HG02623 (cell line): ENCODE measurements at regions not wholly inside any gene's neighbourhood (a gene's known extent, or its start where the extent isn't known, plus 50 kb on each side); places are given as distances from the start of the nearest gene placed in this dataset.
"Not testable (repeated sequence)": the region's sequence is repeated elsewhere in the genome, so short reads cannot be mapped to it uniquely, and the experiment has no call there.

Source experiments
- ATAC-seq: cut with Tn5 transposase; IDR thresholded peaks from one replicate; pipeline ENCODE4 v1.9.1; 2021; ENCODE audit warnings: moderate library complexity; ENCODE audit not compliant: unreplicated experiment

DNA sequence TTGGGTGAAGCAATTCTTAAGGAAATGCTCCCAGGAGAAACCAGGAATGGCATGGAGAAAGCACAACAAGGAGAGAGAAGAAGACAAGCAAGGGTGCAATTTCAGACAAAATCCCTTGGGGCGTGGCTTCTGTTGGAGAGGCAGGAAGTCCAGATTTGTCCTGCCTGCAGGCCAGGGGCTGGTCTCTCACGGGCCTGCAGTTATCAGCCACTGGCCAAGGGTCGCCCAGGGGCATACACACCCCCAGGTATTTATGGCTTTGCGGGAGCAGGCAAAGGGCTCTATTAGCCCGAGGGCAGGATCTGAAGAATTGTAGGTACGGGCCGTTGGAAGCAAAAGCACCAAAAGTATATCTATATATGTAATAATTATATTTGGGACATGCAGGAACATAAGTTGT is 87.7 kb downstream of the IYD start:
- ATAC-seq: no peak

DNA sequence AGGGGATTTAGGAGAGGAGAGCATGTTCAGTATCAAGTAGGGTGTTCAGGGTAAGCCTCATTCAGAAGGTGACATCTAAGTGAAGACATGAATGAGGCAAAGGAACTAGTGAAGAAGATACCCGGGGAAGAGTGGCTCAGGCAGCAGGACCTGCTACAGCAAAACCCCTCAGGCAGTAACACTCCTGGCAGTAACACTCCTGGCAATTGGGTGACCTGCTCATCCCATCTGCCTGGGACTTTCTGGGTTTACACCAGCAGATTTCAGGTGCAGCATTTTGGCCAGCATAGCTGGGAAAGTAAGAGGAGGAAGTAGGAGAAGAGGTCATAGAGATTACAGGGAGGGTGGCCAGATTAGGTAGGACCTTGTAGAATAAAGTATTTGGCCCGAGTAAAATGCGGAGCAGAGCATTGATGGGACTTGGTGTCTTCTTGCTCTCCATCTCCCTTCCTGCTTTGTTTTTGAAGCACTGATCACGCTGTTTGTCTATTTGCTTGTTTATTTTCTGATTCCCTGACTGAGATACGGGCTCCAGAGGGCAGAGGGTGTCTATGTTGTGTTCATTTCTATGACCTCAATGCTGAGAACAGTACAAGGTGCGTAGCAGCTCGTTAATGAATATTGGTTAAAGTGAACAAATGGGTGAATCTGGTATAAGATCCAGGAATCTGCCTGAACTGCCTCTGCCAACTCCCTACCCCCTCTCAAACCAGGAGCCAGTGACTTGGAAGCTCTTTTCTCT is 88.3 kb downstream of the IYD start:
- ATAC-seq: no peak

DNA sequence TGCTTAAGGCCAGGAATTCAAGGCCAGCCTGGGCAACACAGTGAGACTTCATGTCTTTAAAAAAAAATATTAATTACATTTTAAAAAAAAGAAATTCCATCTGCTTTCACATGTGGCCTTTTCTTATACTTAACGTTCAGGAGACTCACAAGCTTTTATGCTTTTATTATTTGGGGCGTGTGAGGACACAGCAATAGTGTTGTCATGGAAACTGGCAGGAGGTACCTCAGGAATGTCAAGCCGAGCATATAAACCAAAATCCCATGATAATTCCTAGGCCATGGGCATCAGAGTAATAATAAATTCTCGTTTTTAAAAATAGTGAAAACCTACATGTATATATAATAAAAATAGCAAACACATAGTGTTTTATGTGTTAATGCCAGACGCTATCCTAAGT is 89.8 kb downstream of the IYD start:
- ATAC-seq: no peak

DNA sequence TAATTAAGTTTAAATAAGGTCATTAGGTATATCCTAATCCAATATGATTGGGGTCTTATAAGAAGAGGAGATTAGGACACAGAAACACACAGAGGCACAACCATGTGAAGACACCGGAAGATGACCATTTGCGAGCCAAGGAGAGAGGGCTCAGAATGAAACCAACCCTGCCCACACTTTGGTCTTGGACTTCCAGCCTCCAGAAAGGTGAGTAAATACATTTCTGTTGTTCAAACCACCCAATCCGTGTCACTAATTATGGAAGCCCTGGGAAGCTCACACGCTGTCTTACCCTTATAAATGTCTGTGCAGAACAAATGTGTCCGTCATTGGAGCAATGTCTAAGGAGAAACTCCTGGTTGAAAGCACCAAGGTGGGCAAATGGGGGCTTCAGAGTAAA is 95.0 kb downstream of the IYD start:
- ATAC-seq: no peak

DNA sequence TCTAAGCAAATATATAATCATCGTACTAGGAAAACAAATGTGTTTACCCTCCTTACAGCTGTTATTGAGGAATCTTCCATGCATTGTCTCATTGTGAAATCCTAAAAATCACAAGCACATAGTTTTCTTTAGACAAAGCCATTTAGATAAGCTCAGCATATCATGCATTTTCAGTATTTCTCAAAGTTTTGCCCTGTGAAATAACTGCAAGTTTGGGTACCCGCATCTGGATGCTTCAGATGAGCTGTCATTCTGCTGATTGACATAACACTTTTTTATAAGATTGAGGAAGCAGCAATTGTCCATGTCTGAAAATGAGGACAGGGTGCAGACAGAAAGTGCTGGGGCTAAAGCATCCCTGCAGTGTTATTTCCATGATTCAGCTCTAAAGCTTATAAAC is 96.2 kb downstream of the IYD start:
- ATAC-seq: no peak

DNA sequence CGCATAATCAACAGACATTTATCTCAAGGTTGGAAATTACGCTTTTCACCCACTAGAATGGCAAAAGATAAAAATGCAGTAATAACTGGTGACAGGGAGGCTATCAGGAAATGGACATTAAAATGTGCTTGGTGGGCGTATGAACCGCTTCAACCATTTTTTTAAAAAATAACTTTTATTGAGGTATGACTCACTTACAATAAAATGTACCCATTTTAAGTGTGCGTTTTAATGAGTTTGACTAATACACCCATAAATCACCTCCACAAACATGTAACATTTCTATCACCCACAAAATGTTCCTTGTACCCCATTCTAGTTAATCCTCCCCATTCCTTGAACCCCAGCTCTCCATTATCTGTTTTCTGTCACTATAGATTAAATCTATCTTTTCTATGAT is 96.8 kb downstream of the IYD start:
- no peak for ATAC-seq

DNA sequence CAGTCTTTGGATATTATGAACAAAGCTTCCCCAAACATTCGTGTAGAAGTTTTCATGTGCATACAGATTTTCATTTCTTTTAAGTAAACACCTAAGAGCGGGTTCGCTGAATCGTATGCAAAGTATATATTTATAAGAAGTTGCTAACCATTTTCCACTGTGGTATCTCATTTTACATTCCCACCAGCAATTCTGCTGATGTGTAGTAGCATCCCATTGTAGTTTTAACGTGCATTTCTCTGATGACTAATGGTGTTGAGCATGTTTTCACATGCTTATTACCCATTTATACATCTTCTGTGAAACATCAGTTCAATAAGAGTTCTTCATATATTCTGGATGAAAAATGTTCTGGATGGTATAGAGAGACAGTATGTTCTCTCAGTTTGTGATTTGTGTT is 97.4 kb downstream of the IYD start:
- no peak for ATAC-seq

DNA sequence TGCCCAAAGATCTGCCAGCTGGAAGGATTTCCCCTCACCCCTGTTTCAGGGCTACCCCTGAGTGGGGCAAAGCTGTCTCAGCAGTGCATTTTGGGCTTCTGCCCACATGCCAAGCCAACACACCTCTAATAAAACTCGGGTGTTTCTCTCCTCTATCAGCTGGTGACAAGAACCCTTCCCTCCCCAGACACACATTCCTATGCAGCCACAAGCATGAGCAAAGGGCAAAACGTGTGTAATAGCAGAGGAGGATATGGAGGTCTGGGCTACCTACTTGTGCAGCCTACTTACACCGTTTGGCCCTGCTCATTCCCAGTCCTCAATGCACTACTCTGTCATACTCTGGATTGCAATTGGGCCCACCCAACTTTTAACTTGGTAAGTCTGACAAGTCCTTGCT is 101.3 kb downstream of the IYD start:
- no peak for ATAC-seq

DNA sequence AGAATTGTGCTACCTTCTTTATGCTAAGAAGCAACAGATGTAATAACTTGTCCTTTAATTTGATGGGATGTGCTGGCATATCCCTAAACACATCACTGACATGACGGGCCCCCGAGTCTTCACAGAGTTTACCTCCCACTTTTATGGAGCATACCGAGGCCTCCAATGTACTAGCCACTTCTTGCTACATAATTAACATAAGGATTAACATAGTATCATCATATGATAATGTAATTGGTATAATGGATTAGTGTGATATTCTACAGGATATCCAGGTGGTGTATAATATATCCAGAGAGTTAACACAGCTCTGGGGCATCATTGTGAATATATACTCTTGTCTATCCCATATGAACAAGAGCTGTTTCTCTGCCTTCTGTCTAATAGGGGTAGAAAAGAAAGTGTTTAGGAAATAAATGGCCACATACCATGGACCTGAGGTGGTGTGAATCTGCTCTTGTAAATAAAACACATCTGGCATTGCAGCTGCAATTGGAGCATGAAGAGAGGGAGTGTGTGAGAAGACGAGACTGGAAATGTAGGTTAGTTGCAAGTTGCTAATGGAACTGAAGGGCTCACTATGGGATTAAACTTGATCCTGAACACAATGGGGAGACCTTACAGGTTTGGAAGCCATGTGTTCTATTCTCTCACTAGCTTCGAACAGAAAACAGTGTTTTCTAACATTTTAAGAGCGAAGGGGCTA is 102.3 kb downstream of the IYD start:
- ATAC-seq: no peak

DNA sequence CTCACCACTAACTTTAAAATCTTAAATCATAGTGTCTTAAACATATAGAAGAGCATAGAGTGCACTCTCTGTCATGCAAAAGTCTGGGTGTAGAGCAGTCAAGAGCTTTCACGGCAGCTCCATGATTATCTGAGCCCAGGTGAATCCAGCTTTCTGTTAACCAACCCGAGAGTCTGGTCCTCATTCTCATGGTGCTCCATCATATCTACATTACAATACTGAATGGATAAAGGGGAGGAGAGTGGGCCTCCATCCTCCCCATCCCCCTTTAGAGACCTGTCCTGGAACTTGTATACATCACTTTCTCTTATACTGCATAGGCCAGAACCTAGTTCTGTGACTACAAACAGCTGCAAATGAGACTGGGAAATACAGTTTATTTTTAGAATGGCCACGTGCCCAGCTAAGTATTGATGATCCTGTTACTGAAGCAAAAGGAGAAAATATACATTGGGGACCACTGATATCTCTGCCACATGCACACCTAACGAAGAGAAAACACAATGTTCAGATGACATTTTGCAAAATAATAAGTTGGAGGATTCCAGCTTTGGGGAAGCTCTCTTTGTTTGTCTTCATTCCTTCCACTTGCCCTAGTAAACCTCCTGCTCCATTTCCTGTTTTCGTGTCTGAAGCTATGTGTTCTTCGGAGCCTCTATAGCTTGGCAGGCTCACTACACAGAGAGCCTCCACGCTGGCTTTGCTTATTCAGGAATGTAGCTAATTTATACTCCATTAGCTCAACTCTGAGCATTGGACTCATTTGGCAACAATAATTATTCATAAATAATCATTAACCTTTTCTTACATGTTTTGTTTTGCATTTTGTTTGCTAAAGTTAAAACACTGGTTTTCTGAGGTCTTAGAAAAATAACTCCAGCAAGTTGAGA is 110.1 kb downstream of the IYD start:
- no peak for ATAC-seq

DNA sequence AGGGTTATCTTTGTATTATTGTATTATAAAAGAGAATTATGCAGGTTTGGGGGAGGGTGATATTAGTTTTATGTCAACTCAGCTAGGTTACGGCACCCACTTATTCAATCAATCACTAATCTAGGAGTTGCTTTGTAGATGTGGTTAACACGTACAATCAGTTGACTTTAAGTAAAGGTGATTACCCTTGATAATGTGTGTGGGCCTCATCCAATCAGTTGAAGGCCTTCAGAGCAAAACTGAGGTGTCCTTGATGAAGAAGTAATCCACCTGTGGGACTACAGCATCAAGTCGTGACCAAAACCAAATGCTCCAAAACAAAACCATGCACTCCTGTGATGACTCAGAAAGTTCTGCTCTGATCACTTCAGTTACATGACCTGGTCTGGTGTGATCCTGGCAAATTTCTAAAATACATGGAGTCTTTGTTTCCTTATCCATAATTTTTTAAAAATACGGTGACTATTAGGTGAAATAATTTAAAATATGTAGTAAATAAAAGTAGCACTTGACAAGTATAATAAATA is 114.1 kb downstream of the IYD start:
- ATAC-seq: no peak

DNA sequence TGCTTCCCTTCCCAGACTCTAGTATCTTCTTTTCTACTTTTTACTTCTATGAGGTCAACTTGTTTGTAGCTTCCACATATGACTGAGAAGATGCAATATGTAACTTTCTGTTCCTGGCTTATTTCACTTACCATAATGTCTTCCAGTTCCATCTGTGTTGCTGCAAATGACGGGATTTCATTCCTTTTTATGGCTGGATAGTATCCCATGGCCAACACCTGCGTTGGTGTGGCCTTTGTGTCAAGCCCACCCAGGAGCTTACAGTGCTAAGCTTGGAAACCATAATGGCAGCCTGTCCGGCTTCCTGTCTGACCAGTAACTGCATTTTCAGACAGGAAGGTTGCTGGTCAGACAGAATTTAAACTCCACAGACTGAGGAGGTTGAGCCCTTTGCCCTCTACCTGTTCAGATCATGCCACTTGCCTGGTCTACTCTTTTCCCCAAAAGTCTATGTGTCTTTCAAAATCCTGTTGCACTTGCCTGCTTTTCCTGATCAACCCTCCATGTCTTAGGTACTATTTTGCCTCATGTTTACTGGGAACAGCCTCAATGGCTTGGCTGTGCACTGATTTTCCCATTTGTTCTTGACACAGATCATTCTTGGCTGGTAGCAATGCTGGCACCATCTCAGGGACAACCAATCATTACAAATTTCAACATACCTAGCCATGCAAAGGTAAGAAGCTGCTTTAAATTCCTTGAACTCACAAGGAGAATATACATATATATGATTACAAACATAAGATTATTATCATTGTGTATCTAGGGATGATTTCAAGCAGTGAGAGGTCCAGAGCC is 114.3 kb upstream of the PLEKHG1 start:
- ATAC-seq: no peak

DNA sequence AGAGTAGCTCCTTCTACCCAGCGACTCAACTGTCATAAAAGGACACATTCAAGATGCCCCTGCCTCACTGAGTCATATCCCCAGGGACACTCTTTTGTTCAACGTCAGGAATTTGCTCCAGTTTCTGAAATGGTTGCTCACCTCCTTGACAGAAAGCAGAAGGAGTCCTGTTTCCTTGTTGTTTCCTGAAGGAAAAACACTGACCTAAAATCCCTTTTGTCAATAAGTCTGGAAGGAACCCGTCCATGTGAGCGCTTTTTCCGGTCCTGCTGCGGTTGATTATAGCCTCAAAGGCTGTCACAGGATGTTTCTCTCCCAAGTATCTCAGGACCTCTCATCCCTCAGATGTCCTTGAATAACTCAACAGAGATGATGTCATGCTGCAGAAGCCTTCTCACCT is 113.6 kb upstream of the PLEKHG1 start:
- ATAC-seq: no peak

DNA sequence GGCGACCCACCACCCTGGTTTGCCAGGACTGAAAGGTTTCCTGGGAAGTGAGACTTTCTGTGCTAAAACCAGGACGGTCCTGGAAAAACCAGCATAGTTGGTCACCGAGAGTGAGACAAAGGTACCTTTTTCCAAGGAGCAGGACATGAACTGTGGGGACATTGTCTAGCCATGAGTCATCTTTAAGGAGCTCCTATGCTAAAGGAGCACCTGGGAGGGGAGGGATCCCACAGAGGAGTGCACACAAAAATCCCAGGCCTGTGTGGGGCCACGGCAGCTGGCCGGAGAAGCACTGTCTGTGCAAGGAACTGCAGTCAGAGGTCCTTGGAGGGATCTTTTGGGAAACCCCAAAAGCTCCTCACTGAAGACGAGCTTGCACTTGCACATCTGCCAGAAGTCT is 109.1 kb upstream of the PLEKHG1 start:
- no peak for ATAC-seq

DNA sequence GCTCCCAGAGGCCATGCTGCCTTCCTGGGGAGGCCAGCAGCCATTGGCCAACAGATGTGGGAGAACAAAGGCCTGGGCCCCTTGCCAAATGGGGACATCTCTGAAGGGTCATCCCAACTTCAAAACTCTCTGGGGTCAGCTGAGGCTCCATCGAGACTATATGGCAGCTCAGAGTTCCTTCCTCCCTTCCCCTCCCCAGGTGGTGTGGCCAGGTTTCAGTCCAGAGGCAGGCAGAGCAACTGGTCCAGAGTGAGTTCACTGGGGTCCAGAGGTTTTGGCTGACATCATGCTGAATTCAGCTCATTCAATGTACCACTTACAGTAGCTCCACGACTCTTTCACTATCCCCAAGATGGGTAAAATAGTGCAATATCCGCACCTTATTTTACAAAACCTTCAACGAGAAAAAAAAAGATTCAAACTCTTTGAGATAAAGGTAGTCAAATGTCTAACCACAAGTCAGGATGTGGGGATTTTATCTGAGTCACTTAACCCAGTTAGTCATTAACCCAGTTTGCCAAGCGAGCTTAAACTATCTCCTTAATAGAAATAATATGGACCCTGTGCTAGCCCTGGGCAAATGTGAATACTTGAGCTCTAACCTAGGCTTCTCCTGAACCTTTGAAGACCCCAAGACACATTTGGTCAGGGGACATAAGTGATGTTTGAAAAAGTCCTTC is 108.4 kb upstream of the PLEKHG1 start:
- peak; percentile 80 for ATAC-seq

DNA sequence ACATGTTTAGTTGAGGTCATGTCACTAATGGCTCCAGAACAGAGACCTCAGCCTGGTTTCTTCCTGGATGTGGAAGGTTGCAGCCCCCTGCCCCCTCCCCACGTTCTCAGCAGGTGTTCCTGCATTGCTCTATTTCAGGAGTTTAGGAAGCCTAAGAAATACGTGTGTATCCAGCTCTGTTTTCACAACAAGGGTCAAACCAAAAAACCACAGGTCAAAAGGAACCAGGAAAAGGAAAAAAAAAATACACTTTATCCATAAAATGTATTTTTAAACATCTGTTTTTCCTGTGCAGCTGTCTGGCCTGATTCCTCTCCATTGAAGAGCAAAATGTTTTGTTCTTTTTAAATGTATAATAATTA is 107.9 kb upstream of the PLEKHG1 start:
- ATAC-seq: no peak

DNA sequence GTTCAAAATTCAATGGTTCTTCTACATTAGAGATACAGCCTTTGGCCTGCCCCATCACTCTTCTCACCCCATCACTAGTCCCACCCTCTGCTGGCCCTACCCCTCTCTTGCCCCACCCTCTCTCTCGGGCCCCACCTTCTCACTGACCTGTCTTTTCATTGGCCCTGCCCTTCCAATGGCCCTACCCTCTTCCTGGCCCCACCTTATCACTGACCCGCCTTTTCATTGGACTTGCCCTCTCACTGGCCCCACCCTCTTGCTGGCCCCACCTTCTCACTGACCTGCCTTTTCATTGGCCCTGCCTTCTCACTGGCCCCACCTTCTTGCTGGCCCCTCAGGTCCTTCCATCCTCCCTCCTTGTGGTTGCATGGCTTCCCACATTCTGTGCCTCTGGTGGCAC is 107.2 kb upstream of the PLEKHG1 start:
- no peak for ATAC-seq

DNA sequence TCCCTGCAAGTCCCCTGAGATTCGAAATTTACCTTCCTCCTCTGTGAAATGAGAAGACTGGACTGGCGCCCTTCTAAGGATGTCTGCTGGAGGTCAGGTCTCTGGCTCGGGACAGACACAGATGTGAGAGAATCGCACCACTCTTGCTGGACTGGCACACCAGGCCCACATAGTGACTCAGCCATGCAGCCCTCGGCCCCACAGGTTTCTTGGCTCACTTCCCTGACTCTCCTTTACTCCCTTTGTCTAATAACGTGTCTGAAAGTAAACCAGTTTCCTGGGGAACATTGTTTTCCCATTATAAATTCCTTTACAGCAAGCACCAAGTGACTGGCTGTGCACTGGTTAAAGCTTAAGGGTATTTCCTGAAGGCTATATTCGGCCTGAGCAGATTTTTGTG is 106.7 kb upstream of the PLEKHG1 start:
- no peak for ATAC-seq

DNA sequence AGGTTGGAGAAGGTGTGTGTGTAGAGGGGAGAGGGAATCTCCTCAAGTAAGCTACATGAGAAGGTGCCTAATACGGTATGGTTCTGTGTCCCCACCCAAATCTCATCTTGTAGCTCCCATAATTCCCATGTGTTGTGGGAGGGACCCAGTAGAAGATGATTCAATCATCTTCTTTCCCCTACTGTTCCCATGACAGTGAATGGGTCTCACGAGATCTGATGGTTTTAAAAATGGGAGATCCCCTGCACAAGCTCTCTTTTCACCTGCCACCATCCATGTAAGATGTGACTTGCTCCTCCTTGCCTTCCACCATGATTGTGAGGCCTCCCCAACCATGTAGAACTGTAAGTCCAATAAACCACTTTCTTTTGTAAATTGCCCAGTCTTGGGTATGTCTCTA is 106.1 kb upstream of the PLEKHG1 start:
- ATAC-seq: not testable (repeated sequence)

DNA sequence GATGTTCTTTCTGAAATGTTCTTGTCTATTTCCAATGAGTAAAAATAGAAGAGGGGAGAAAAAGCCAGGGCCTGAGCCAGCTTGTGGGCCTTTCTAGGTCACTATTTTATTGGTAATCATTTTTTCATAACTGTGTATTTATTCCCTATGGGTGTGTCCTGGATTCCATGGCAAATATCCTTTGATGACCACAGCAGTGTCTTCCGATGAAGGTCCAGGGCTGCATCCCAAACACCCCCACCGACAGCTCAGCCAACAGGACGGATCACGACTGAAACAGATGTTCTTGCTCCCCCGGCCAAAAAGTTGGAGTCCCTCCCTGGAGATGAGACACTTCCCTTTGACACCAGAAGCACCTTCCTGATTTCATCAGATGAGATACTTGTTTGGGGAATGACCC is 105.4 kb upstream of the PLEKHG1 start:
- no peak for ATAC-seq
